ENCODE measurements at regions not wholly inside any gene's neighbourhood (a gene's known extent, or its start where the extent isn't known, plus 50 kb on each side); places are given as distances from the start of the nearest gene placed in this dataset.

- TF ChIP-seq, protein P1, sequence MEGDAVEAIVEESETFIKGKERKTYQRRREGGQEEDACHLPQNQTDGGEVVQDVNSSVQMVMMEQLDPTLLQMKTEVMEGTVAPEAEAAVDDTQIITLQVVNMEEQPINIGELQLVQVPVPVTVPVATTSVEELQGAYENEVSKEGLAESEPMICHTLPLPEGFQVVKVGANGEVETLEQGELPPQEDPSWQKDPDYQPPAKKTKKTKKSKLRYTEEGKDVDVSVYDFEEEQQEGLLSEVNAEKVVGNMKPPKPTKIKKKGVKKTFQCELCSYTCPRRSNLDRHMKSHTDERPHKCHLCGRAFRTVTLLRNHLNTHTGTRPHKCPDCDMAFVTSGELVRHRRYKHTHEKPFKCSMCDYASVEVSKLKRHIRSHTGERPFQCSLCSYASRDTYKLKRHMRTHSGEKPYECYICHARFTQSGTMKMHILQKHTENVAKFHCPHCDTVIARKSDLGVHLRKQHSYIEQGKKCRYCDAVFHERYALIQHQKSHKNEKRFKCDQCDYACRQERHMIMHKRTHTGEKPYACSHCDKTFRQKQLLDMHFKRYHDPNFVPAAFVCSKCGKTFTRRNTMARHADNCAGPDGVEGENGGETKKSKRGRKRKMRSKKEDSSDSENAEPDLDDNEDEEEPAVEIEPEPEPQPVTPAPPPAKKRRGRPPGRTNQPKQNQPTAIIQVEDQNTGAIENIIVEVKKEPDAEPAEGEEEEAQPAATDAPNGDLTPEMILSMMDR (IDR thresholded peaks at IDR 0.05) = no peak
- TF ChIP-seq POLR2A (IDR thresholded peaks at IDR 0.05) = no peak
Measured at GRCh38 chr21:21969211-21969610, 971.0 kb downstream of the NCAM2 start.

Data from Peyer's patch (tissue), 4 donors.